Activated CD4-positive, alpha-beta T cell treated with anti-CD3 and anti-CD28 coated beads, Interleukin-2, amount 10 ng/mL, durations not matched to agents 24 days and 14 days (primary cell): ENCODE measurements at regions not wholly inside any gene's neighbourhood (a gene's known extent, or its start where the extent isn't known, plus 50 kb on each side); places are given as distances from the start of the nearest gene placed in this dataset.

ENCODE experiments used
- DNase-seq: peaks from one replicate; pipeline ENCODE4 v3.0.0; 2022
- H3K27ac Mint-ChIP-seq: one replicate; pipeline ENCODE4 v1.8.0; 2022; ENCODE audit warnings: mild to moderate bottlenecking, mixed read lengths
- H3K27me3 Mint-ChIP-seq: one replicate; pipeline ENCODE4 v1.8.0; 2022; ENCODE audit warnings: mixed read lengths
- H3K36me3 Mint-ChIP-seq: one replicate; pipeline ENCODE4 v1.8.0; 2022; ENCODE audit warnings: low read depth, mild to moderate bottlenecking, mixed read lengths
- H3K4me1 Mint-ChIP-seq: one replicate; pipeline ENCODE4 v1.8.0; 2021; ENCODE audit warnings: mixed read lengths
- H3K4me3 Mint-ChIP-seq: one replicate; pipeline ENCODE4 v1.8.0; 2022; ENCODE audit warnings: mild to moderate bottlenecking, moderate library complexity, mixed read lengths
- H3K9me3 Mint-ChIP-seq: one replicate; pipeline ENCODE4 v1.8.0; 2021; ENCODE audit warnings: mixed read lengths
- intact Hi-C: fragments of 100-400 bp; cut with micrococcal nuclease; formaldehyde crosslinking; loops from one replicate; pipeline ENCODE4 v1.15.1; 2023

DNA sequence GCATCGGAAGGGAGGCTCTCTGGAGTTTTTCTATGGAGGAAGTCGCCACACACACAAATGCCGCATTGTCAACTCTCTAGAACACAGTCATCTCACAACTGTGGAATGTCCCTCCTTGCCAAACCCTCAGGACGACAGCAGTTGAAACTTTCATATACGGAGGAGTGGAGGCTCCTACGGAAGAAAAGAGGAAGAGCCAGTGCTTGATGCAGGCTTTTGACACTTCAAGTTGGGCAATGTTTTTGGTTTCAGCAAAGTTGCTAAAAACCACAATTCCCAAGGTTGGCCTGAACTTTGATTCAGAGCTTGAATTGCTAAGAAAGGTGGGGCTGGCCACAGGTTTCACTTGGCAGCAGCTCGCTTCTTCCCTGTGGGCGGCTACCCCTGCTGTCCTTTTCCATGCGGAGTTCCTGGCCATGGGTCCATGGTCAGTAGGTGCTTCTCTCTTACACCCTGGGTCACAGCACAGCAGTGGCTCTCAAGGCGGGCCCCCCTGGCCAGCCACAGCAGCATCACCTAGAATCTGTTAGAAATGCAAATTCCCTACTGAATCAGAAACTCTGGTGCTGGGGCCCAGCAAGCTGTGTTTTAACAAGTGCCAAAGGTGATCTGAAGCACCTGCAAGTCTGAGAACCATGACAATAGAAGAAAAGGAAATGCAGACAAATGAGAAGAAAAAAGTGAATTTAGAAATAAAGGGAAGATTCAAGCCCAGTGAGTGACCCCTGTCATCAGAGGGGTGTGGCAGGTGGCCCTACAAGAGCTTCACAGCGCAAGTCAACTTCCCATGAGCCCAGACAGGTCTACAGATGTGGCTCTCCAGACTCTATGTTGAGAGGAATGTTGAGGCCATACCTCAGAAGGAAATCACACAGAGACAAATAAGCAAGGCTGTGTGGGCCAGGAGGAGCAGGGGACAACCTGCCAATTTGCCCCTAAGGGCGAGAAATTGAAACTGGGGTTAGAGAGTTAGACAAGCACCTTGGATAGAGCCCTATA, 856.4 kb downstream of the RNF144A start:
- Mint-ChIP-seq H3K9me3 (peaks cover 6% of the 10 kb centered on the region), H3K27me3 (no peaks in the 10 kb centered on the region), H3K4me1 (peaks cover 36% of the 10 kb centered on the region), H3K4me3 (peak overlapping the region; percentile 25), H3K27ac (peak overlapping the region; percentile 84), H3K36me3 (peaks cover 14% of the 10 kb centered on the region)
- peak; percentile 79 for DNase-seq
- intact Hi-C loops, result loop anchor here (1.0 to 10.0 kb wide), 21 partner anchors 15 to 912 kb away; no protein-coding TSS in a partner anchor

DNA sequence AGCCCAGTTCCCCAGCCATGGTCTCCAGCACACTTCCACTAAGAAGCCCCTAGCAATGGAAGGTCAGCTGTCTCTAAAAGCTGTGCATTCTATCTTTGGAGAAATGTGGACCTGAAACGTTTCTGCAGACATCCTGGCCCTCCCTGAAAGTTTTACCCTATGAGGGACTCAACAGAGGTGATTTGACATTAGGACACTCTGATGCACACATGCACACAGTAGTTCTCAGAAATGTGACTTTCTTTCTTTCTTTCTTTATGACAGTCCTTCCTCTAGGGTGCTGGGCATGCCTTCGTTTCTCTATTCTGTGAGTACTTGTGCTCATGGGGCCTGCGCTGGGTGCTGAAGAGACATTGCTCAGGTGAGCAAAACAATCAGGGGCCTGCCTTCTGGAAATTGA, 857.3 kb downstream of the RNF144A start:
- Mint-ChIP-seq H3K4me1 (peaks cover 36% of the 10 kb centered on the region), H3K36me3 (peaks cover 11% of the 10 kb centered on the region), H3K27ac (peak overlapping the region; percentile 84), H3K27me3 (no peaks in the 10 kb centered on the region), H3K9me3 (peaks cover 5% of the 10 kb centered on the region), H3K4me3 (peak overlapping the region; percentile 25)
- intact Hi-C loops, result loop anchor here (5.0 to 10.0 kb wide), 7 partner anchors 33 to 530 kb away; no protein-coding TSS in a partner anchor
- peak; percentile 58 for DNase-seq

DNA sequence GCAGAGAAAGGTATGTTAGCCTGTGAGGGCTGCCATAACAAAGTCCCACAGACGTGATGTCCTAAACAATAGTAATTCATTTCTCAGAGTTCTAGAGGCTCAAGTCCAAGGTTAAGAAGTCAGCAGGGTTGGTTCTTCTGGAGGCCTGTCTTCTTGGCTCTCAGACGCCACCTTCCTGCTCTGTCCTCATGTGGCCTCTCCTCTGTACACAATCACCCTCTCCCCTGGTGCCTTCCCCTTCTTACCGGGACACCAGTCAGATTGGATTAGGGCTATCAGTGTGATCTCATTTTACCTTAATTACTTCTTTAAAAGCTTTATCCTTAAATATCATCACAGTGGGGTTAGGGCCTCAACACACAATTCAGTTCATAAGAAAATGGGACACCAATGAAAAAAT, 860.5 kb downstream of the RNF144A start:
- Mint-ChIP-seq H3K27ac (no peak overlapping the region), H3K4me3 (no peak overlapping the region), H3K9me3 (peaks cover 11% of the 10 kb centered on the region), H3K27me3 (no peaks in the 10 kb centered on the region), H3K4me1 (peaks cover 31% of the 10 kb centered on the region), H3K36me3 (peaks cover 5% of the 10 kb centered on the region)
- intact Hi-C loops, result loop anchor here (10.0 kb wide), 2 partner anchors 377 to 527 kb away; no protein-coding TSS in a partner anchor
- no peak for DNase-seq

GRCh38 chr2:7780321-7780720, 863.1 kb downstream of the RNF144A start:
- Mint-ChIP-seq H3K4me1 (peaks cover 8% of the 10 kb centered on the region), H3K9me3 (peaks cover 18% of the 10 kb centered on the region), H3K36me3 (peaks cover 6% of the 10 kb centered on the region), H3K27ac (no peak overlapping the region), H3K4me3 (no peak overlapping the region), H3K27me3 (no peaks in the 10 kb centered on the region)
- no peak for DNase-seq
- intact Hi-C loops, result no loop called here

- no peak overlapping the region for H3K4me3 Mint-ChIP-seq
- intact Hi-C loops, result no loop called here
- DNase-seq, result no peak
- H3K36me3 Mint-ChIP-seq, result peaks cover 2% of the 10 kb centered on the region
- no peak overlapping the region for H3K27ac Mint-ChIP-seq
- peaks cover 17% of the 10 kb centered on the region for H3K9me3 Mint-ChIP-seq
- no peaks in the 10 kb centered on the region for H3K4me1 Mint-ChIP-seq
- H3K27me3 Mint-ChIP-seq, result no peaks in the 10 kb centered on the region
Measured at GRCh38 chr2:7785700-7786099, 868.5 kb downstream of the RNF144A start.

DNA sequence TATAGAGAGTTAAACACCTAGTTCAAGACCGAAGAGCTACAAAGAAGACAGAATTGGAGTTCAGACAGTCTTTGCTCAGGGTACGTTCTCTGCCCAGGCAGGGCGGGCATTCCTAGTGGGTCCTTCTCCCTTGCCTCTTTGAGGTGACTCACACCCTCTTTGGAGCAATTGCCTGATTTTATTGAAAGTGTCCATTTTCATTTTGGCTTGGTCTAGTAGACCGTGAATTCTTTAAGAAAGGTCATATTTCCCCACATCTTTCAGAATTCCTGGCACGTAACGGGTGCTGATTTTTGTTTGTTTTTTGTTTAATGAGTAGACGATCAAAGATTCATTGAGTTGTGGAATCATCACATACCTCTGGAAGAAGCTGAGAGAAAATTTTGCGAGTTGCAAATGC, 871.5 kb downstream of the RNF144A start:
- Mint-ChIP-seq H3K27me3 (no peaks in the 10 kb centered on the region), H3K9me3 (peaks cover 14% of the 10 kb centered on the region), H3K27ac (no peak overlapping the region), H3K4me3 (no peak overlapping the region), H3K36me3 (peaks cover 2% of the 10 kb centered on the region), H3K4me1 (no peaks in the 10 kb centered on the region)
- intact Hi-C loops, result no loop called here
- no peak for DNase-seq

DNA sequence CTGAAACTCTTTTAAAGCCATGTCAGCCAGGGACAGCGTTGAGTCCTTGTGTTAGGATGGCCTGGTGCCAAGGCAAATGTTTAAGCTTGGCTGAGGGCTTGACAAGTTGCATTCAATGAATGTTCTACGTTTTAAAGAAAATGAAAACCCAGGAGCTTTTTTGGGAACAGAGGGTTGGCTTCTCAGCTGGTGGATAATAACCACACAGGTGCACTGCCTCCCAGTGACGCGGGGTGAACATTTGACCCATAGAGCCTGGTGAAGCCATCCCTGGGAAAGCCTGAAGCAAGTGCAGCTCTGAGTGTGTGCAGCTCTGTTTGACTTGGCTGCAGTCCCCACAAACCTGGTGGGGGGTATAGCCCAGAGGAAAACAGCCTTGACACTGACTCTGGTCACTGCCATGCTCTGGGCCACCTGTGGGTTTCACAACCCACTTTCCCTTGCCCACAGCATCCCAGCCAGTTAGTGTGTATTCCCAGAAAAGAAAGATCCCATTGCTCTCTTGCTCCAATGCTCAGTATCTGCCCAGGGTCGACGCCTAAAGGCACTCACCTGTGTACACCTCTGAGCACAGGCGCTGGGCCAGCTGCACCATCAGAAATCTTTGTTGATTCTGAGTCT, 874.9 kb downstream of the RNF144A start:
- peaks cover 10% of the 10 kb centered on the region for H3K9me3 Mint-ChIP-seq
- H3K4me3 Mint-ChIP-seq, result no peak overlapping the region
- no peaks in the 10 kb centered on the region for H3K36me3 Mint-ChIP-seq
- H3K4me1 Mint-ChIP-seq, result peaks cover 8% of the 10 kb centered on the region
- no peaks in the 10 kb centered on the region for H3K27me3 Mint-ChIP-seq
- no peak overlapping the region for H3K27ac Mint-ChIP-seq
- no peak for DNase-seq
- intact Hi-C loops, result no loop called here

DNA sequence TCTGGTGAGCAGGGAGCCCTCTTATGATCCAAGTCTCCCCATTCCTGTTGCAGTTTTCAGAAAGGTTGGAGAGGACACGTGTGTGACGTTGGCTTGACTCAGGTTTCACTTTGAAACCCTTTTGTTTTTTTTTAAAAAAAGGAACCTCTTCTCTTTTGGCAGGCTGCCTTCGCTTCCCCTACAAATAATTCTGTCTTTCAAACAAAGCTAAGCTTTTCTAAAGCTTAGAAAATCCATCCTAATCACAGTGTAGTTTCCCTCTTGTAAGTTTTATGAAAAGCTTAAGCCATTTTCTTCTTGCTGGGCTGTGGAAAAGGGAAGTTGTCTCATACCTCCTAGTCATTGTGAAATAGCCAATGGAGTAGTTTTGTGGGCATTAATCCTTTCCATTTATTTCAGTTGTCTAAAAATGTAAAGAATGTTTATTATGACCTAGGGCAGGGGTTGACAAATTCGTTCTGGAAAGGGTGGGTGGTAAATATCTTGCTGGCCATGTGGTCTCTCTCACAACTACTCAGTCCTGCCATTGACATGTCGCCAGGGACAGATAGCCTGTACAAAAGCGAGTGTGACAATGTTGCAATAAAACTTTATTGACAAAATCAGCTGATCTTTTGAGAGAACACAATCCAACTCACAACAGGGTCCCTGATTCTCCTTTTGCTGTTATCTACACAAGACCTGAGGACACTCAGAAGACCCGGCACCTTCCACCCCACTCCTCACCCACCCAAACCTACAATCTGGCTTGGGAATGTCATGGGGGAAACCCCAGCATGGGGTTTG, 878.8 kb downstream of the RNF144A start:
- intact Hi-C loops, result no loop called here

DNA sequence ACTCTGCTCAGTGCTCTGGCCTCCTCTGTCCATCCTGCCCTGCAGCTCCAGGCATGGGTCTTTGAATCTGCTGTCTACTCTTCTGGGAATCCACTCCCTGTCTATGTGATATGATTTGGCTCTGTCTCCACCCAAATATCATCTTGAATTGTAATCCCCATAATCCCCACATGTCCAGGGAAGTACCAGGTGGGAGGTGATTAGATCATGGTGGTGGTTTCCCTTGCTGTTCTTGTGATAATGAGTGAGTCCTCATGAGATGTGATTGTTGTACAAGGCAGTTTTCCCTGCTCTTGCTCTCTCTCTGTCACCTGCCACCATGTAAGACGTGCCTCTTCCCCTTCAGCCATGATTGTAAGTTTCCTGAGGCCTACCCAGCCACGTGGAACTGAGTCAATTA, 881.8 kb upstream of the ID2 start:
- peaks cover 17% of the 10 kb centered on the region for H3K36me3 Mint-ChIP-seq
- no peak for DNase-seq
- intact Hi-C loops, result no loop called here
- no peaks in the 10 kb centered on the region for H3K27me3 Mint-ChIP-seq
- H3K27ac Mint-ChIP-seq, result no peak overlapping the region
- H3K9me3 Mint-ChIP-seq, result peaks cover 31% of the 10 kb centered on the region
- H3K4me1 Mint-ChIP-seq, result peaks cover 8% of the 10 kb centered on the region
- no peak overlapping the region for H3K4me3 Mint-ChIP-seq

More for the DNA sequence above, 878.8 kb downstream of the RNF144A start:
- DNase-seq, result no peak
- Mint-ChIP-seq H3K27ac (peak overlapping the region; percentile 85), H3K4me1 (peaks cover 8% of the 10 kb centered on the region), H3K36me3 (peaks cover 7% of the 10 kb centered on the region), H3K27me3 (no peaks in the 10 kb centered on the region), H3K4me3 (peak overlapping the region; percentile 10), H3K9me3 (peaks cover 21% of the 10 kb centered on the region)

DNA sequence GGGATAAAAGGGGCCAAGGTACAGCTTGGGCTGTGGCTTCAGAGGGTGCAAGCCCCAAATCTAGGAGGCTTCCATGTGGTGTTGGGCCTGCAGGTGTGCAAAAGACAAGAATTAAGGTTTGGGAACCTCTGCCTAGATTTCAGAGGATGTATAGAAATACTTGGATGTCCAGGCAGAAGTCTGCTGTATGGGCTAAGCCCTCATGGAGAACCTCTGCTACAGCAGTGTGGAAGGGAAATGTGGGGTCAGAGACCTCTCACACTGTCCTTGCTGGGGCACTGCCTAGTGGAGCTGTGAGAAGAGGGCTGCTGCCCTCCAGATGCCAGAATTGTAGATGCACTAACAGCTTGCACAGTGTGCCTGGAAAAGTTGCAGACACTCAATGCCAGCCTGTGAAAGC, 880.6 kb upstream of the ID2 start:
- Mint-ChIP-seq H3K4me3 (no peak overlapping the region), H3K36me3 (peaks cover 17% of the 10 kb centered on the region), H3K27ac (no peak overlapping the region), H3K4me1 (no peaks in the 10 kb centered on the region), H3K27me3 (no peaks in the 10 kb centered on the region), H3K9me3 (peaks cover 31% of the 10 kb centered on the region)
- no peak for DNase-seq
- intact Hi-C loops, result no loop called here

GRCh38 chr2:7803515-7803914, 878.3 kb upstream of the ID2 start:
- H3K27ac Mint-ChIP-seq, result no peak overlapping the region
- DNase-seq, result no peak
- intact Hi-C loops, result no loop called here
- H3K4me1 Mint-ChIP-seq, result no peaks in the 10 kb centered on the region
- H3K27me3 Mint-ChIP-seq, result no peaks in the 10 kb centered on the region
- H3K9me3 Mint-ChIP-seq, result peaks cover 26% of the 10 kb centered on the region
- H3K4me3 Mint-ChIP-seq, result no peak overlapping the region
- H3K36me3 Mint-ChIP-seq, result peaks cover 17% of the 10 kb centered on the region

DNA sequence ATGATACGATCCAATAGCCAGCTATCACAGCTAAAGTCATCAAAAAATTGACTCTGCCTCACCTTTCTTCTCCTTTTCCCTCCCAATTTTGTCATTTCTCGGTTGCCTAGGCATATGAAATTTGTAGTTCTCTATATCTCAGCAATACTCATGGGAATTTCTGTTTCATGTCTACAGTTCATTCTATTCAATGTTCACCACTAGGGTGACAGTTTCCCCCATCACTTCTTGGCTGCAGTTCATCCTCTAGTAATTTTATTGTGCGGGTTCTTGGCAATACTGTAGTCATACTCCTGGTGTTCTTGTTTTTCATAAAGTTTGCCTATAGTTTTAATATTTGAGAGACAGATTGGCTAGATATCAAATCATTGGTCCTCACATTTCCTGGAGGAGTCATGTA, 872.2 kb upstream of the ID2 start:
- no peak for DNase-seq
- intact Hi-C loops, result loop anchor here (5.0 kb wide), 1 partner anchor 37 kb away; no protein-coding TSS in a partner anchor
- H3K27ac Mint-ChIP-seq, result no peak overlapping the region
- no peaks in the 10 kb centered on the region for H3K27me3 Mint-ChIP-seq
- peaks cover 10% of the 10 kb centered on the region for H3K9me3 Mint-ChIP-seq
- no peak overlapping the region for H3K4me3 Mint-ChIP-seq
- no peaks in the 10 kb centered on the region for H3K36me3 Mint-ChIP-seq
- no peaks in the 10 kb centered on the region for H3K4me1 Mint-ChIP-seq

DNA sequence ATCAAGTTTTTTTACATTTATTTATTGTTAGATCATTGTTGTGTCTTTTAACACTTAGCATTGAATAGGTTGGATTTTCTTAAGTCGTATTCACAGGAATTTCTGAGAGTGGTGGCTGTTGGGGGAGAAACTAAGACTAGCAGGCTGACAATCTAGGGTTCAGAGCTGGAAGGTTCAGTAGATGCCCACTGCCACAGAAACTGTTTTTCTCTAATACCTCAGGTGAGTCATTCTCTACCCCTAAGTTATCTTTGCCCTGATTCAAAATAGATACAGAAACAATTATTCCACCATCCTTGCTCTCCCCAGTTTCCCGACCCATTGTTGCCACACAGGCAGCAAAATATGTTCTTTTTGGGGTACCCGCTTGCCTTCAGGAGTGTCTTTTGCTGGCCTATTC, 870.8 kb upstream of the ID2 start:
- Mint-ChIP-seq H3K9me3 (peaks cover 22% of the 10 kb centered on the region), H3K27me3 (no peaks in the 10 kb centered on the region), H3K4me1 (no peaks in the 10 kb centered on the region), H3K4me3 (no peak overlapping the region), H3K36me3 (peaks cover 2% of the 10 kb centered on the region), H3K27ac (no peak overlapping the region)
- intact Hi-C loops, result no loop called here
- no peak for DNase-seq
